AG09309 (cell line): ENCODE measurements at regions not wholly inside any gene's neighbourhood (a gene's known extent, or its start where the extent isn't known, plus 50 kb on each side); places are given as distances from the start of the nearest gene placed in this dataset.

ENCODE experiments used
- DNase-seq: peaks from one replicate; pipeline ENCODE4 v3.0.0-alpha.2; 2010; ENCODE audit warnings: low read depth
- H3K4me3 ChIP-seq: 2 replicates; pipeline ENCODE4 v1.5.1; 2011; ENCODE audit warnings: mild to moderate bottlenecking, low read depth, low read length, moderate library complexity; ENCODE audit not compliant: control insufficient read depth
- CTCF ChIP-seq: IDR thresholded peaks from 2 replicates; pipeline ENCODE4 v1.5.1; 2011; ENCODE audit warnings: mild to moderate bottlenecking, low read depth, low read length, inconsistent platforms; ENCODE audit not compliant: insufficient read depth, control insufficient read depth; ENCODE audit errors: missing control alignments

- H3K4me3 ChIP-seq, result no peak overlapping the region
- no peak for TF ChIP-seq CTCF
These were observed 139.1 kb upstream of the PAQR3 start for GRCh38 chr4:79078339-79078738.

GRCh38 chr4:79074040-79074439 is 134.8 kb upstream of the PAQR3 start:
- H3K4me3 ChIP-seq, result no peak overlapping the region
- no peak for TF ChIP-seq CTCF
- DNase-seq, result no peak

More at GRCh38 chr4:79078339-79078738, 139.1 kb upstream of the PAQR3 start:
- DNase-seq, result no peak

- H3K4me3 ChIP-seq, result no peak overlapping the region
- DNase-seq, result no peak
- no peak for TF ChIP-seq CTCF
These were observed 134.2 kb upstream of the PAQR3 start for GRCh38 chr4:79073471-79073870.

GRCh38 chr4:79065262-79065661 is 126.0 kb upstream of the PAQR3 start:
- no peak for TF ChIP-seq CTCF
- H3K4me3 ChIP-seq, result no peak overlapping the region
- no peak for DNase-seq

- no peak for DNase-seq
- no peak overlapping the region for H3K4me3 ChIP-seq
- TF ChIP-seq CTCF, result no peak
These were observed 125.6 kb upstream of the PAQR3 start for GRCh38 chr4:79064806-79065205.

GRCh38 chr4:79059631-79060399 is 120.6 kb upstream of the PAQR3 start:
- no peak for DNase-seq
- no peak for TF ChIP-seq CTCF
- no peak overlapping the region for H3K4me3 ChIP-seq

- no peak for DNase-seq
- TF ChIP-seq CTCF, result no peak
- no peak overlapping the region for H3K4me3 ChIP-seq
These were observed 118.5 kb upstream of the PAQR3 start for GRCh38 chr4:79057772-79058171.
